OCI-LY1 (cell line): ENCODE measurements at regions not wholly inside any gene's neighbourhood (a gene's known extent, or its start where the extent isn't known, plus 50 kb on each side); places are given as distances from the start of the nearest gene placed in this dataset.

Experiments used
- H2AFZ ChIP-seq: fragments of 200-600 bp; sonication (generic), shearing (Covaris generic); 2 replicates; pipeline ENCODE4 v1.6.0; 2014; ENCODE audit warnings: antibody characterized with exemption, mild to moderate bottlenecking, low read length
- H3F3A ChIP-seq: fragments of 200-600 bp; sonication (generic), shearing (Covaris generic); 2 replicates; pipeline ENCODE4 v1.6.0; 2014; ENCODE audit warnings: mild to moderate bottlenecking, antibody characterized with exemption, low read length, moderate library complexity; ENCODE audit not compliant: insufficient read depth
- H3K27ac ChIP-seq: fragments of 200-600 bp; sonication (generic); 2 replicates; pipeline ENCODE4 v1.5.1; 2014; ENCODE audit warnings: low read length, mixed run types, mild to moderate bottlenecking, low read depth; ENCODE audit not compliant: poor library complexity, severe bottlenecking
- H3K27me3 ChIP-seq: fragments of 200-600 bp; sonication (generic); 2 replicates; pipeline ENCODE4 v1.6.0; 2014; ENCODE audit warnings: antibody characterized with exemption, mild to moderate bottlenecking, low read length, moderate library complexity; ENCODE audit not compliant: insufficient read depth
- H3K36me3 ChIP-seq: fragments of 200-600 bp; sonication (generic); 2 replicates; pipeline ENCODE4 v1.6.1; 2014; ENCODE audit warnings: mild to moderate bottlenecking, antibody characterized with exemption, low read length, moderate library complexity, mixed read lengths; ENCODE audit not compliant: insufficient read depth
- H3K4me1 ChIP-seq: fragments of 200-600 bp; sonication (generic); 2 replicates; pipeline ENCODE4 v1.5.1; 2014; ENCODE audit warnings: mild to moderate bottlenecking, low read length, moderate library complexity; ENCODE audit not compliant: insufficient read depth, severe bottlenecking
- H3K4me2 ChIP-seq: fragments of 200-600 bp; sonication (generic), shearing (Covaris generic); 2 replicates; pipeline ENCODE4 v1.6.1; 2014; ENCODE audit warnings: low read length
- H3K4me3 ChIP-seq: fragments of 200-600 bp; sonication (generic); 2 replicates; pipeline ENCODE4 v1.5.1; 2014; ENCODE audit warnings: low read length, low read depth, mild to moderate bottlenecking, mixed read lengths; ENCODE audit not compliant: poor library complexity, severe bottlenecking
- H3K79me2 ChIP-seq: fragments of 200-600 bp; shearing (Covaris generic); 2 replicates; pipeline ENCODE4 v1.6.1; 2016; ENCODE audit warnings: mixed run types, low read length, mixed read lengths; ENCODE audit not compliant: insufficient read depth
- H3K9ac ChIP-seq: fragments of 200-600 bp; sonication (generic), shearing (Covaris generic); 2 replicates; pipeline ENCODE4 v1.6.1; 2014; ENCODE audit warnings: mild to moderate bottlenecking, low read length, mixed read lengths
- H3K9me2 ChIP-seq: fragments of 200-600 bp; sonication (generic), shearing (Covaris generic); 2 replicates; pipeline ENCODE4 v1.6.1; 2014; ENCODE audit warnings: low read depth, mild to moderate bottlenecking, low read length, mixed read lengths
- H3K9me3 ChIP-seq: fragments of 200-600 bp; shearing (Covaris generic); 2 replicates; pipeline ENCODE4 v1.6.1; 2014; ENCODE audit warnings: low read length, mixed read lengths
- H4K20me1 ChIP-seq: fragments of 200-600 bp; sonication (generic), shearing (Covaris generic); 2 replicates; pipeline ENCODE4 v1.6.0; 2016; ENCODE audit warnings: mild to moderate bottlenecking, low read length; ENCODE audit not compliant: insufficient read depth
- CTCF ChIP-seq: fragments of 200-600 bp; sonication (generic), shearing (Covaris generic); IDR thresholded peaks from 2 replicates; pipeline ENCODE4 v1.5.1; 2017; ENCODE audit warnings: mild to moderate bottlenecking, antibody characterized with exemption, low read length, moderate library complexity, mixed read lengths
- EZH2 ChIP-seq: fragments of 200-600 bp; sonication (generic), shearing (Covaris generic); IDR thresholded peaks from 2 replicates; pipeline ENCODE4 v1.8.0; 2017; ENCODE audit warnings: borderline replicate concordance, mixed run types, mild to moderate bottlenecking, antibody characterized with exemption, low read length, moderate library complexity, mixed read lengths

DNA sequence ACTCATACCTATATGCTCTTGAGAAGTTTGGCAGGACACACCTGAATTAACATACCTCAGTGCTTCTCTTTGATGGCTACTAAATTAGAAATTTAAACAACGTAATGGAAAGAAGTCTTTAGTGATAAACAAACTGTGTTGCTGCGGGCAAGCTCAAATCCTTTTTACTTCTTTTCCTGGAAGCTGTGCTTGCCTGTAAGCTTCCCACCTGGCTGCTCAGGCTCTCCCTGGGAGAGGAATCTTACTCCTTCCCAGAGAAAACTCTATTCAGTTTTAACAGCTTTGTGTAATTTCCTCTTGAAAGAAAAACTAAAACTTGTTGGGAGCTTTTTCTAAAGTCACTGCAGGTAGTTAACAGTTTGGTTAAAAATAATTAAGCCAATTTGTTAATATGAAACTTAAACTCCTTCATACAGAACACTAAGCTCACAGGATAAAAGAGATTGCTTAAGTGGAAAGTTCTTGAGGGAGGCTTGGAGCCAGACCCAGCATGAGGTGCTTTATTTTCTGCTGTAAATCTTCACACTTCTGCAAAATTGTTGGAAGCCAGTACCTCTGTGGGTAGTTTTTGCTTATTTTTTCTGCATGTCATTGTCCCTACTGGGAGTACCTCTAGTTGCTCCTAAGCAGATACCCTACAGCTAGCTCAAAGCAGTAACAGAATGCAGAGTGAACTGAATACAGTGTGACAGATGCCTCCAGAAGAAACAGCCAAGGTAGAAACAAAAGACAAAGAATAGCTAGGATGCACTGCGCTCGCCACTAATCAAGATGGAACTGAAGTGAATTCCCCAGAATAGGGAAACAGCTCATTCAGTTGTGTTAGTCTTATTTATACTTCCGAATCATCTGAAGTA lies 1253.0 kb downstream of the PCDH17 start:
- no peaks in the 10 kb centered on the region for H3K79me2 ChIP-seq
- H3K4me3 ChIP-seq: no peak overlapping the region
- no peaks in the 10 kb centered on the region for H3K9me3 ChIP-seq
- no peak overlapping the region for H3K9ac ChIP-seq
- H3K4me1 ChIP-seq: no peaks in the 10 kb centered on the region
- H3K4me2 ChIP-seq: no peak overlapping the region
- no peak for TF ChIP-seq EZH2
- TF ChIP-seq CTCF: no peak
- no peaks in the 10 kb centered on the region for H3F3A ChIP-seq
- no peaks in the 10 kb centered on the region for H3K36me3 ChIP-seq
- H3K9me2 ChIP-seq: no peaks in the 10 kb centered on the region
- H3K27ac ChIP-seq: no peak overlapping the region
- H3K27me3 ChIP-seq: no peaks in the 10 kb centered on the region
- no peak overlapping the region for H2AFZ ChIP-seq
- H4K20me1 ChIP-seq: no peaks in the 10 kb centered on the region

GRCh38 chr13:58889474-58889873 lies 1257.9 kb downstream of the PCDH17 start:
- Histone ChIP-seq H4K20me1 (no peaks in the 10 kb centered on the region), H3K36me3 (no peaks in the 10 kb centered on the region), H3K9ac (no peak overlapping the region), H3K4me3 (no peak overlapping the region), H3K9me3 (no peaks in the 10 kb centered on the region), H3K9me2 (no peaks in the 10 kb centered on the region), H3K27me3 (no peaks in the 10 kb centered on the region), H3K79me2 (no peaks in the 10 kb centered on the region), H3K27ac (no peak overlapping the region), H3F3A (no peaks in the 10 kb centered on the region), H3K4me2 (no peak overlapping the region), H3K4me1 (no peaks in the 10 kb centered on the region), H2AFZ (no peak overlapping the region)
- TF ChIP-seq CTCF (no peak), EZH2 (no peak)

GRCh38 chr13:58893396-58893795 lies 1261.9 kb downstream of the PCDH17 start:
- no peaks in the 10 kb centered on the region for H4K20me1 ChIP-seq
- no peaks in the 10 kb centered on the region for H3K9me3 ChIP-seq
- H3K4me3 ChIP-seq: no peak overlapping the region
- no peaks in the 10 kb centered on the region for H3K36me3 ChIP-seq
- H3K9me2 ChIP-seq: no peaks in the 10 kb centered on the region
- no peaks in the 10 kb centered on the region for H3K27me3 ChIP-seq
- H3K4me1 ChIP-seq: no peaks in the 10 kb centered on the region
- no peak overlapping the region for H3K9ac ChIP-seq
- no peak overlapping the region for H3K27ac ChIP-seq
- H3K79me2 ChIP-seq: no peaks in the 10 kb centered on the region
- H3F3A ChIP-seq: no peaks in the 10 kb centered on the region
- no peak overlapping the region for H3K4me2 ChIP-seq
- TF ChIP-seq CTCF: no peak
- TF ChIP-seq EZH2: no peak
- no peak overlapping the region for H2AFZ ChIP-seq
